GM13977 (cell line): ENCODE measurements at regions not wholly inside any gene's neighbourhood (a gene's known extent, or its start where the extent isn't known, plus 50 kb on each side); places are given as distances from the start of the nearest gene placed in this dataset.

Source experiments
- DNase-seq: peaks from one replicate; pipeline ENCODE4 v3.0.0; 2012; ENCODE audit warnings: low spot score
- CTCF ChIP-seq: IDR thresholded peaks from 2 replicates; pipeline ENCODE4 v1.5.1; 2012; ENCODE audit warnings: mild to moderate bottlenecking, control low read depth; ENCODE audit not compliant: insufficient read depth; ENCODE audit errors: extremely low read depth, missing control alignments
- in situ Hi-C: fragments of 300-500 bp; cut with MboI; formaldehyde crosslinking; loops from one replicate; pipeline ENCODE4 v1.12.0; 2022; ENCODE audit warnings: low sequenced_read_pairs, low pct_unique_long_range_greater_than_20kb, mixed read lengths, inconsistent platforms; ENCODE audit not compliant: unreplicated experiment

- TF ChIP-seq CTCF, result no peak
- in situ Hi-C loops, result no loop called here
- DNase-seq, result no peak
Measured at GRCh38 chr15:77695961-77696582, 63.4 kb upstream of the LINGO1 start.

DNA sequence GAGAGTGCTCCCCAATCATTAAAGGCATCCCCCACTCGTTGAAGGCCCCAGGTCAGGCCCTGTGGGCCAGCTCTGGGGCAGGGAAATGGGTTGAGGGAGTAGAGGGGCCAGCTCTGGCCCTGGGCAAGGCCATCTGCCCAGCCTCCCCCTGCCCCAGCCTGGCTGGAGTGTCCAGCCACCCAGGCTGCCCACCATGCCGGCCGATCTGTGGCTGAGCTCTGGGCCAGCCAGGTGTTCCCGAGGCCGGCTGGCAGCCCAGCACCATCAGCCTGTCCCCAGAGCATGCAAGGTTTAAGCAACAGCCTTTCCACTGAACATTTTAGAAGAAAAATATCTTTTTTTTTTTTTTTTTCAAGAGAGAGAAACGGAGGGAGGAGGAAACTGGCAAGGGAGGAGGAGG, 62.8 kb upstream of the LINGO1 start:
- in situ Hi-C loops, result no loop called here
- no peak for DNase-seq
- TF ChIP-seq CTCF, result no peak

- TF ChIP-seq CTCF, result no peak
- DNase-seq, result no peak
- in situ Hi-C loops, result no loop called here
Measured at GRCh38 chr15:77693576-77693975, 60.9 kb upstream of the LINGO1 start.

DNA sequence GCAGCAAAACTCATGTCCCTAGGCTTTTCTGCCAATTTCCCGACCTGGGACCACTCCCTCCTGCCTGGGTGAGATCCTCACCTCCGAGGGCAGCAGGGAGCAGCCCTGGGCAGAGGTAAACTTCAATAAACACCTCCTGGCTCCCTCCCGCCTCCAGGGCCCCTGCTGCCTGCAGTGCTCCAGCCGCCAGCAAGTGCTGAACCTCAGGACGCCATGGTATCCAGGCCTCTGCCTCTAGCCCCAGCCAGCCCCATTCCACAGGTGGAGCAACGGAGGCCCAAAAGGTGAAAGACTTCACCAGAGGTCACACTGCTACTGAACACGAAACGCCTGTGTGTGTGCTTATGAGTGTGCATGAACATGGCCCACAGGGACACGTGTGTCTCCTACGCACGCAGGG, 59.9 kb upstream of the LINGO1 start:
- in situ Hi-C loops, result no loop called here

DNA sequence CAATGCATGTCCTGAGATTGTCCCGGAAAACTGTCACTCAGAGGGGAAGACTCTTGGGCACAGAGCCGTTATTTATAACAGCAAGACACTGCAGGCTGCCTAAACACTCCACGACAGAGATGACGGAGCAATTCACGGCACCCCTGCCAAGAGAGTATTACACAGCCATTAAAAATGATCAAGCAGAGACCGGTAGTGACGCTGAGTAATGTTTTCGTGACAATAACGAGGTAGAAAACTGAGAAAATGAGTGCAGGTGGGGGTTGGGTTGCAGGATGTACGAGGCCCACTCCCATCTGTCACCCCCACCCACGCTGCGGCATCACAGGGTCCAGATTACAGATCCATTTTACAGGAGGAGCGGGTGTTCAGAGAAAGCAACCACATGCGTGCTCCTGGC, 58.9 kb upstream of the LINGO1 start:
- no peak for TF ChIP-seq CTCF
- DNase-seq, result no peak
- in situ Hi-C loops, result no loop called here

More for the DNA sequence above, 59.9 kb upstream of the LINGO1 start:
- no peak for DNase-seq
- TF ChIP-seq CTCF, result no peak

GRCh38 chr15:77689821-77690220, 57.1 kb upstream of the LINGO1 start:
- TF ChIP-seq CTCF, result no peak
- in situ Hi-C loops, result no loop called here
- DNase-seq, result no peak

GRCh38 chr15:77688693-77689092, 56.0 kb upstream of the LINGO1 start:
- no peak for DNase-seq
- in situ Hi-C loops, result no loop called here
- TF ChIP-seq CTCF, result no peak
